Keratinocyte (primary cell): ENCODE measurements at regions not wholly inside any gene's neighbourhood (a gene's known extent, or its start where the extent isn't known, plus 50 kb on each side); places are given as distances from the start of the nearest gene placed in this dataset.
A peak's percentile ranks its signal among the peaks of the same experiment; 100 is the strongest.

Experiments used
- DNase-seq: peaks from one replicate; pipeline ENCODE4 v3.0.0-alpha.2; 2011; ENCODE audit warnings: low read depth, missing footprints, low spot score
- FAIRE-seq: peaks from 2 replicates; lab custom pipeline; 2011; peaks lifted over from hg19 to GRCh38; lab: Jason Lieb, UNC
- H2AFZ ChIP-seq: 2 replicates; pipeline ENCODE4 v1.6.0; 2012; ENCODE audit warnings: low read length, control low read depth, inconsistent platforms; ENCODE audit not compliant: control insufficient read depth
- H3K27ac ChIP-seq: 2 replicates; pipeline ENCODE4 v1.5.1; 2011; ENCODE audit warnings: low read length; ENCODE audit not compliant: control insufficient read depth, insufficient read depth
- H3K27me3 ChIP-seq: 3 replicates; pipeline ENCODE4 v1.6.0; 2011; ENCODE audit warnings: low read length; ENCODE audit not compliant: control insufficient read depth, insufficient read depth; ENCODE audit errors: extremely low read depth
- H3K36me3 ChIP-seq, 2 experiments: 2 replicates in 1 of 2; 3 replicates in 1 of 2; pipeline ENCODE4 v1.5.1; 2011; ENCODE audit warnings: low read length in 2 of 2, mild to moderate bottlenecking in 1 of 2; ENCODE audit not compliant: control insufficient read depth in 2 of 2, insufficient read depth in 2 of 2; ENCODE audit errors: extremely low read depth in 1 of 2
- H3K4me1 ChIP-seq: 3 replicates; pipeline ENCODE4 v1.5.1; 2011; ENCODE audit warnings: low read length; ENCODE audit not compliant: control insufficient read depth, insufficient read depth; ENCODE audit errors: extremely low read depth
- H3K4me2 ChIP-seq: 3 replicates; pipeline ENCODE4 v1.6.0; 2011; ENCODE audit warnings: low read depth, low read length; ENCODE audit not compliant: control insufficient read depth, insufficient read depth; ENCODE audit errors: extremely low read depth
- H3K4me3 ChIP-seq, 3 experiments: fragments of 200-600 bp in 1 of 3; sonication (generic) in 1 of 3; 2 replicates in 2 of 3; 3 replicates in 1 of 3; pipeline ENCODE4 v1.5.1; 2011 to 2016; ENCODE audit warnings: low read length in 3 of 3, mild to moderate bottlenecking in 3 of 3, control low read depth in 2 of 3, inconsistent platforms in 1 of 3, low read depth in 1 of 3, mixed read lengths in 1 of 3, mixed run types in 1 of 3, moderate library complexity in 1 of 3; ENCODE audit not compliant: control insufficient read depth in 2 of 3, insufficient read depth in 2 of 3; ENCODE audit errors: extremely low read depth in 1 of 3
- H3K79me2 ChIP-seq: 2 replicates; pipeline ENCODE4 v1.6.0; 2012; ENCODE audit warnings: low read length; ENCODE audit not compliant: control insufficient read depth, insufficient read depth
- H3K9ac ChIP-seq: 3 replicates; pipeline ENCODE4 v1.6.0; 2011; ENCODE audit warnings: low read length; ENCODE audit not compliant: control insufficient read depth, insufficient read depth; ENCODE audit errors: extremely low read depth
- H3K9me1 ChIP-seq: 3 replicates; pipeline ENCODE4 v1.6.0; 2011; ENCODE audit warnings: low read length; ENCODE audit not compliant: control insufficient read depth, insufficient read depth; ENCODE audit errors: extremely low read depth
- H3K9me3 ChIP-seq: 2 replicates; pipeline ENCODE4 v1.5.1; 2012; ENCODE audit warnings: low read depth, low read length; ENCODE audit not compliant: control insufficient read depth
- H4K20me1 ChIP-seq: 3 replicates; pipeline ENCODE4 v1.6.0; 2011; ENCODE audit warnings: low read length; ENCODE audit not compliant: control insufficient read depth, insufficient read depth; ENCODE audit errors: extremely low read depth
- CTCF ChIP-seq, 3 experiments: IDR thresholded peaks in 1 of 3; conservative IDR thresholded peaks in 1 of 3; optimal IDR thresholded peaks in 1 of 3; 2 replicates in 2 of 3; 3 replicates in 1 of 3; pipeline versions ENCODE3 to v1.5.1; 2011; ENCODE audit warnings: low read length in 3 of 3, mild to moderate bottlenecking in 3 of 3, moderate library complexity in 2 of 3, control low read depth in 1 of 3, inconsistent platforms in 1 of 3; ENCODE audit not compliant: insufficient read depth in 2 of 3; ENCODE audit errors: extremely low read depth in 1 of 3
- EZH2 ChIP-seq: IDR thresholded peaks from one replicate; pipeline ENCODE4 v1.6.1; 2012; ENCODE audit warnings: inconsistent platforms, mild to moderate bottlenecking, low read length, moderate library complexity
- dilution Hi-C: fragments of 300-500 bp; cut with MboI; formaldehyde crosslinking; loops from one replicate; pipeline ENCODE4 v1.7.0; 2020; ENCODE audit warnings: low sequenced_read_pairs; ENCODE audit not compliant: extremely low pct_ligation_motif_present

DNA sequence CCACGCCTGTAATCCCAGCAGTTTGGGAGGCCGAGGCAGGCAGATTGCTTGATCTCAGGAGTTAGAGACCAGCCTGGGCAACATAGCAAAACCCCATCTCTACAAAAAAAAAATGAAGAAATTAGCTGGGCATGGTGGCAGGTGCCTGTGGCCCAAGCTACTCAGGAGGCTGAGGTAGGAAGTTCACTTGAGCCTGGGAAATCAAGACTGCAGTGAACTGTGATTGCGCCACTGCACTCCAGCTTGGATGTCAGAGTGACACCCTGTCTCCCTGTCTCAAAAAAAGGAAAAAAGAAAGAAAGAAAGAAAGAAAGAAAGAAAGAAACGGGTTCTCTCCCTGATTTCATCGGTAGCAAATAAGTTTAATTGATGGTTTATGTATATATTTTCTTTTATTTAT is 64.6 kb upstream of the ESX1 start:
- H3K9me3 ChIP-seq, result no peaks in the 10 kb centered on the region
- no peaks in the 10 kb centered on the region for H4K20me1 ChIP-seq
- no peak overlapping the region for H2AFZ ChIP-seq
- H3K4me3 ChIP-seq, result no peak overlapping the region
- peak overlapping the region; percentile 62 for H3K27ac ChIP-seq
- H3K27me3 ChIP-seq, result no peaks in the 10 kb centered on the region
- H3K36me3 ChIP-seq, result no peaks in the 10 kb centered on the region
- no peak overlapping the region for H3K9ac ChIP-seq
- no peak for FAIRE-seq
- TF ChIP-seq EZH2 (no peak), CTCF (optimal IDR thresholded peaks at IDR 0.05 in 1 of 3, IDR thresholded peaks at IDR 0.05 in 1 of 3, conservative IDR thresholded peaks at IDR 0.05 in 1 of 3; ENCODE audit: extremely low read depth in 1 of 3, insufficient read depth in 2 of 3, low read length in 3 of 3) (no peak)
- H3K4me2 ChIP-seq, result peak overlapping the region; percentile 64
- H3K9me1 ChIP-seq, result no peaks in the 10 kb centered on the region
- no peak for DNase-seq
- H3K79me2 ChIP-seq, result no peaks in the 10 kb centered on the region
- dilution Hi-C loops, result no loop called here
- peaks cover 45% of the 10 kb centered on the region for H3K4me1 ChIP-seq

DNA sequence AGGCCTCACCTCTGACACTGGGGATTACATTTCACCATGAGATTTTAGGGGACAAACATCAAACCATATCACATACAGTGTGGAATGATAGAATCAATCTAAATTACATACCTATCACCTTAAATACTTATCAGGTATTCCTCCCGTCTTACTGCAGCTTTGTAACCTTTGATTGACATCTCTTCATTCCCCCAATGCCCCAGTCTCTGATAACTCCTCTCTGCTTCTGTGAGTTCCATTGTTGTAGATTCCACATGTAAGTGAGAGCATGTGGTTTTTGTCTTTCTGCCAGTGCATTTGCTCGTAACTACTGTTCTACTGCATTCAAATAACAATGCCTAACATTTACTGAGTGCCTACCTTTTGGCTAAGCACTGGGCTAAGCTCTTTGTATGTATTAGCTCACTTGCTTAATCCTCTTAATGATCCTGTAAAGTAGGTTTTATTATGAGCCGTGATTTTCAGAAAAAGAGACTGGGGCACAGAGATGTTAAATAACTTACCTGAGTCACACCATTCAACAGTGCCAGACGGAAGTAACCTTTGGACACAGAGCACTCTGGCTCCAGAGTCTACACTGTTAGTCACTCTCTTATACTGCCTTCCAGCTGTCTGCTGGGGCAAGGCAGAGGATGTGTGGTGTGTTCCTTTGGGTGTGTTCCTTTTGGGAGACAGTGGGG is 63.7 kb upstream of the ESX1 start:
- Histone ChIP-seq H3K27ac (peak overlapping the region; percentile 66), H3K79me2 (no peaks in the 10 kb centered on the region), H3K9ac (peak overlapping the region; percentile 46), H3K4me2 (peak overlapping the region; percentile 64), H3K4me3 (peak overlapping the region in 1 of 3 experiments; percentile 19), H3K27me3 (no peaks in the 10 kb centered on the region), H2AFZ (no peak overlapping the region), H3K36me3 (no peaks in the 10 kb centered on the region), H4K20me1 (no peaks in the 10 kb centered on the region), H3K4me1 (peaks cover 45% of the 10 kb centered on the region), H3K9me1 (no peaks in the 10 kb centered on the region), H3K9me3 (no peaks in the 10 kb centered on the region)
- TF ChIP-seq CTCF (optimal IDR thresholded peaks at IDR 0.05 in 1 of 3, IDR thresholded peaks at IDR 0.05 in 1 of 3, conservative IDR thresholded peaks at IDR 0.05 in 1 of 3; ENCODE audit: extremely low read depth in 1 of 3, insufficient read depth in 2 of 3, low read length in 3 of 3), result no peak
- no peak for TF ChIP-seq EZH2
- dilution Hi-C loops, result no loop called here
- DNase-seq (peak; percentile 54), FAIRE-seq (peak; percentile 84)
